ENCODE measurements at regions not wholly inside any gene's neighbourhood (a gene's known extent, or its start where the extent isn't known, plus 50 kb on each side); places are given as distances from the start of the nearest gene placed in this dataset.

- no peak overlapping the region for H3K4me3 Mint-ChIP-seq
- H3K27me3 Mint-ChIP-seq, result no peaks in the 10 kb centered on the region
- H3K4me1 Mint-ChIP-seq, result no peaks in the 10 kb centered on the region
- H3K27ac Mint-ChIP-seq, result no peak overlapping the region
- H3K9me3 Mint-ChIP-seq, result peaks cover 0 to 3% (median 3%) of the 10 kb centered on the region in 3 donors
- H3K36me3 Mint-ChIP-seq, result no peaks in the 10 kb centered on the region
Measured at GRCh38 chr4:181548873-181549575, 694.2 kb upstream of the TENM3 start.

- Mint-ChIP-seq H3K9me3 (peaks cover 0 to 4% (median 3%) of the 10 kb centered on the region in 3 donors), H3K4me3 (no peak overlapping the region), H3K4me1 (no peaks in the 10 kb centered on the region), H3K27ac (no peak overlapping the region), H3K36me3 (no peaks in the 10 kb centered on the region), H3K27me3 (no peaks in the 10 kb centered on the region)
Measured at GRCh38 chr4:181549576-181550188, 693.5 kb upstream of the TENM3 start.

DNA sequence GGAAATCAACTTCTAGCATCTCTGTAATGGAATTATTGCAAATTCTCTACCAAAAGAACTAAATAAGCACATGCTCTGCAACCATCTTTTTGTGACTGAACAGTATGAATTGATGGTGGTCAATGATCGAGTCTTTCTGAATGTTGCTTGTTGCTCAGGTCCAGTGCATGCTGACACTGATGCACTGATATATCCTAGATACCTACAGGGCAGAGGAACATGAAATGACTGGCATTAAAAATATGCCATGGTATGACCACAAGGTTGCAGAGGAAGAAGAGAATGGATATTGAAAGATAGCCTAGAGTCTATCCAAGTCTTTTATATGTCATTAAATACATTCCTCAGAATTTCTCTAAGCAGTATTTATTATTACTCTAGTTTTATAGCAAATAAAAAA, 692.8 kb upstream of the TENM3 start:
- Mint-ChIP-seq H3K4me1 (no peaks in the 10 kb centered on the region), H3K9me3 (peaks cover 0 to 4% (median 3%) of the 10 kb centered on the region in 3 donors), H3K4me3 (no peak overlapping the region), H3K27me3 (no peaks in the 10 kb centered on the region), H3K27ac (no peak overlapping the region), H3K36me3 (no peaks in the 10 kb centered on the region)

DNA sequence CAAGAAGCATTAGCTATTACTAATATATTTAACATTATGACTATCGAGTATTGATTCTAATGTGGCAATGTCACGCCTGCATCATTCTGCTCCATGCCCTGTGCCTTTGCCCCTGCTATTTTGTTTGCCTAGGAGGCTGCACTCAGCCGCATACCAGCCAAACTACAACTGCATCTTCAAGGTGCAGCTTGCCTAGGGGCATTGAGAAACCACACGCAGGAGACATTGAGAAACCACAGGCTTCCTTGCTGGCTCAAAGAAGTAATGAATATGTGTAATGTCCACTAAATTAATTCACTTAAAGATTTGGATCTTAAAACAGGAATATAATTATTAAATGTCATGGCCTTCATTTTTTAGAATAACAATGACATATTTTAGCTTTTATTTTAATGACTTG, 683.6 kb upstream of the TENM3 start:
- Mint-ChIP-seq H3K4me1 (no peaks in the 10 kb centered on the region), H3K9me3 (peaks cover 0 to 2% (median 0%) of the 10 kb centered on the region in 3 donors), H3K27me3 (no peaks in the 10 kb centered on the region), H3K27ac (no peak overlapping the region), H3K4me3 (no peak overlapping the region), H3K36me3 (peaks cover 1% of the 10 kb centered on the region)

- peaks cover 1% of the 10 kb centered on the region for H3K36me3 Mint-ChIP-seq
- no peak overlapping the region for H3K27ac Mint-ChIP-seq
- H3K27me3 Mint-ChIP-seq, result no peaks in the 10 kb centered on the region
- peaks cover 0 to 2% (median 0%) of the 10 kb centered on the region in 3 donors for H3K9me3 Mint-ChIP-seq
- no peak overlapping the region for H3K4me3 Mint-ChIP-seq
- H3K4me1 Mint-ChIP-seq, result no peaks in the 10 kb centered on the region
Measured at GRCh38 chr4:181562399-181562798, 680.8 kb upstream of the TENM3 start.

- H3K4me3 Mint-ChIP-seq, result no peak overlapping the region
- H3K27ac Mint-ChIP-seq, result no peak overlapping the region
- H3K4me1 Mint-ChIP-seq, result no peaks in the 10 kb centered on the region
- peaks cover 0 to 3% (median 0%) of the 10 kb centered on the region in 3 donors for H3K9me3 Mint-ChIP-seq
- peaks cover 1% of the 10 kb centered on the region for H3K36me3 Mint-ChIP-seq
- H3K27me3 Mint-ChIP-seq, result no peaks in the 10 kb centered on the region
Measured at GRCh38 chr4:181564625-181565024, 678.6 kb upstream of the TENM3 start.

GRCh38 chr4:181566490-181566889, 676.7 kb upstream of the TENM3 start:
- Mint-ChIP-seq H3K4me1 (no peaks in the 10 kb centered on the region), H3K27ac (no peak overlapping the region), H3K36me3 (no peaks in the 10 kb centered on the region), H3K4me3 (no peak overlapping the region), H3K27me3 (no peaks in the 10 kb centered on the region), H3K9me3 (peaks cover 0 to 1% (median 0%) of the 10 kb centered on the region in 3 donors)

GRCh38 chr4:181569553-181569952, 673.6 kb upstream of the TENM3 start:
- H3K4me3 Mint-ChIP-seq, result no peak overlapping the region

DNA sequence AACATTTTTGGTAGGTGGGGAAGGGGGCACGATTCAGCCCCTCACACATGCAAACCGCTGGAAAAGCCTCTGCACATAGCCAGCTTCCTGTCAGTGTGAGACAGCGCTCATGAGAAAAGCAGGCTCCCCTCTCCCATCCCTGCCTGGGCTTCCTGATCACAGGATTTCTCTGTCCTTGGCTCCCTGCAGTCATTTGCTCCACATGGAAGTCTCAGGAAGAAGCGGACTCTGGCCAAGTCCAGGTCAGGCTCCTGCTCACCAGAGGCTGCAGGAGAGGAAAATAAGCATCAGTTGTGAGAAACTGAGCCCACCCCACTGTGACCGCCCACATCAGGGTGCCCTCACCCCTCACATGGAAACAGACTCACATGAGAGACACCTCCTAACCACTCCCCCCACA, 664.3 kb upstream of the TENM3 start:
- H3K27me3 Mint-ChIP-seq, result no peaks in the 10 kb centered on the region
- H3K36me3 Mint-ChIP-seq, result no peaks in the 10 kb centered on the region
- H3K9me3 Mint-ChIP-seq, result peaks cover 0 to 9% (median 3%) of the 10 kb centered on the region in 3 donors
- no peak overlapping the region for H3K27ac Mint-ChIP-seq
- no peaks in the 10 kb centered on the region for H3K4me1 Mint-ChIP-seq
- H3K4me3 Mint-ChIP-seq, result no peak overlapping the region

More at GRCh38 chr4:181569553-181569952, 673.6 kb upstream of the TENM3 start:
- Mint-ChIP-seq H3K9me3 (peaks cover 0 to 5% (median 4%) of the 10 kb centered on the region in 3 donors), H3K4me1 (no peaks in the 10 kb centered on the region), H3K27me3 (no peaks in the 10 kb centered on the region), H3K27ac (no peak overlapping the region), H3K36me3 (no peaks in the 10 kb centered on the region)

GRCh38 chr4:181579486-181579885, 663.7 kb upstream of the TENM3 start:
- Mint-ChIP-seq H3K4me3 (no peak overlapping the region), H3K27me3 (no peaks in the 10 kb centered on the region), H3K27ac (no peak overlapping the region), H3K36me3 (no peaks in the 10 kb centered on the region), H3K4me1 (no peaks in the 10 kb centered on the region), H3K9me3 (peaks cover 0 to 9% (median 3%) of the 10 kb centered on the region in 3 donors)

- Mint-ChIP-seq H3K9me3 (peaks cover 0 to 5% (median 3%) of the 10 kb centered on the region in 3 donors), H3K27ac (no peak overlapping the region), H3K4me3 (no peak overlapping the region), H3K36me3 (no peaks in the 10 kb centered on the region), H3K4me1 (no peaks in the 10 kb centered on the region), H3K27me3 (peaks cover under 1% of the 10 kb centered on the region)
Measured at GRCh38 chr4:181581983-181582382, 661.2 kb upstream of the TENM3 start.

DNA sequence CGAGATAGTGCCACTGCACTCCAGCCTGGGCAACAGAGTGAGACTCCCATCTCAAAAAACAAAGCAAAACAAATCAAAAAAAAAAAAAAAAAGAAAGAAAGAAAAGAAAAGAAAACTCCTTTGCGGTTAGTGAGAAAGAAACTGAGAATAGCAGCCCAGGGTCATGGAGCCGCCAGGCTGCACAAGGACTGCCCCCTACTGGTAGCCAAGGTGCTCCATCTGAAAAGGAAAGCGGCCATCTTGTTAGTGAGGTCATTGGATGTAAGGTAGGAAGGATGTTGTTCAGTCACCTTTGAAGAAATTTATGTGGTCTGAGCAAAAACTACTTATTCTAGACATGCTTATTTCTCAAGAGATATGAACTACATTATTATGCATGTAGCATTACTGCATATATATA, 660.6 kb upstream of the TENM3 start:
- peaks cover 0 to 5% (median 3%) of the 10 kb centered on the region in 3 donors for H3K9me3 Mint-ChIP-seq
- no peaks in the 10 kb centered on the region for H3K36me3 Mint-ChIP-seq
- no peak overlapping the region for H3K27ac Mint-ChIP-seq
- no peaks in the 10 kb centered on the region for H3K4me1 Mint-ChIP-seq
- no peak overlapping the region for H3K4me3 Mint-ChIP-seq
- peaks cover 2% of the 10 kb centered on the region for H3K27me3 Mint-ChIP-seq

DNA sequence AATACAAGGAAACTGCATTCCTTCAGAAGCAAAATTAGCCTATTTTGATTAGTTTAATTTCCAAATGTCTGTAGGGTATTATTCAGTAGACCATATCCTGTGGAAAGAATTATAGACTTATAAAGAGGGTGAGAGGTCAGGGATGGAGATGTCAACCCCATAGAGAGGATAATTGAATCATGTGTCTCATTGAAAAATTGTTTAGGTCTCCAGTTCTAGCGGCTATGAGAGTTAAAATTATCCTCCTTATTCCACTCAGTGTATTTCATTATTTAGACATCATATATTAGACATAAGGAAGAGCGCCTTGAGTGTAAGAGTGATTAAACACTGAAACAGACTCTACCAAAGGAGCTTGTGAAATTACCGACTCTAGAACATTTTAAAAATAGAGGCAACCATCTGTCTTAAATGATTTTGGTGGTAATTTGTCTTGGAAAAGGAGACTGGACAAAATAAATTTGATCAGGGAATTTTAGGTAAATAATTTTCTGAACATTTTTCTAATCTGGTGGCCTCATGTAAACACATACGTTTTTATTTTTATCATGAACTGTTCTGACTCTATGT, 654.4 kb upstream of the TENM3 start:
- H3K9me3 Mint-ChIP-seq, result peaks cover 3 to 5% (median 4%) of the 10 kb centered on the region in 3 donors
- no peaks in the 10 kb centered on the region for H3K4me1 Mint-ChIP-seq
- H3K27me3 Mint-ChIP-seq, result peaks cover 2% of the 10 kb centered on the region
- H3K27ac Mint-ChIP-seq, result no peak overlapping the region
- H3K36me3 Mint-ChIP-seq, result no peaks in the 10 kb centered on the region
- no peak overlapping the region for H3K4me3 Mint-ChIP-seq

DNA sequence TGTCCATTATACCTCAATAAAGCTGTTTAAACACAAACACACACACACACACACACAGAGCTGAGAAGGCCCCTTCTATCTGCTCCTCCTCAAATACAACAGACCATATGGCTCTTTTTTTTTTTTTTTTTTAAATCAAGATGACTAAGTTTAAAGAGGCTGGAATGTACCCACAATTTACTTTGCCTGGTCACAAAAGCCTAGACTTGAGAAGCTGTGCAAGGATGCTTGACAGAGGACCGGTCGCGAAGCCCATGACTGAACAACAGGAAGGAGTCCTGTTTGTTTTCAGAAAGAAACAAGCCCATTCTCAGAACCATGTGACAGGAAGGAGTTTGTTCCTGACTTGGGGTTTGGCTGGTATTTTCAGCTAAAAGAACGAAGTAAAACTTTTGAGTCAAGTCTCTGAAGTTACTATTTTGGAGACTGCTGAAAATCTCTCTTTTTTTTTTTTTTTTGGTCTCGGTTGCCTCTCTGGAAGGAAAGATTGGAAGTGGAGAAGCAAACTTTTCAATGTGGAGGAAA, 650.9 kb upstream of the TENM3 start:
- no peaks in the 10 kb centered on the region for H3K27me3 Mint-ChIP-seq
- H3K9me3 Mint-ChIP-seq, result peaks cover 3 to 5% (median 3%) of the 10 kb centered on the region in 3 donors
- H3K27ac Mint-ChIP-seq, result no peak overlapping the region
- H3K36me3 Mint-ChIP-seq, result no peaks in the 10 kb centered on the region
- no peaks in the 10 kb centered on the region for H3K4me1 Mint-ChIP-seq
- H3K4me3 Mint-ChIP-seq, result no peak overlapping the region

DNA sequence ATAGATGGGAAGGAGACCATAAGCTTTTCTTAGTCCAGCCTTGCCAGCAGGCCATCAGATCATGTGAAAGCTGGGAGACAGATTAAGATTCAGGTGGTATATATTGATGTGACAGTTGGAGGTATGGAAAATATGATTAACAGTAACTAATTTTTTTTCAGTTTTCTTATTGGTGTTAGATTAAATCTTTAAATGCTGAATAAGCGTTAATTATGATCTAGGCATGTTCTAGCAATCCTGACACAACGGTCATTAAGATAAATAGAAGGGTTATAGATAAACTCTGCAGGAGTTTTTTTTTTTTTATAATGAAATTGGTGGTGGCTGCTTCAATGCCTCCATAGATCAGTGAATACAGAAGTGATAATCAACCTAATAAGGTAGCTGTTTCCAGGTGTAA, 649.5 kb upstream of the TENM3 start:
- no peak overlapping the region for H3K27ac Mint-ChIP-seq
- no peak overlapping the region for H3K4me3 Mint-ChIP-seq
- no peaks in the 10 kb centered on the region for H3K27me3 Mint-ChIP-seq
- H3K9me3 Mint-ChIP-seq, result peaks cover 0 to 3% (median 3%) of the 10 kb centered on the region in 3 donors
- no peaks in the 10 kb centered on the region for H3K36me3 Mint-ChIP-seq
- H3K4me1 Mint-ChIP-seq, result no peaks in the 10 kb centered on the region

Measured in IgD-negative memory B cell (primary cell).